Muscle layer of duodenum (tissue), 2 donors: ENCODE measurements at regions not wholly inside any gene's neighbourhood (a gene's known extent, or its start where the extent isn't known, plus 50 kb on each side); places are given as distances from the start of the nearest gene placed in this dataset.

Experiments used
- H3K27ac ChIP-seq: one replicate; pipeline ENCODE4 v1.7.0; 2013; ENCODE audit warnings: mild to moderate bottlenecking, low read length
- H3K27me3 ChIP-seq: one replicate; pipeline ENCODE4 v1.7.0; 2013; ENCODE audit warnings: low read depth, mild to moderate bottlenecking, control low read depth, low read length
- H3K36me3 ChIP-seq, 2 donors: one replicate each; pipeline ENCODE4 v1.7.0; 2013; ENCODE audit warnings: low read length in 2 of 2, control low read depth in 1 of 2, mild to moderate bottlenecking in 1 of 2; ENCODE audit not compliant: insufficient read depth in 2 of 2, control insufficient read depth in 1 of 2
- H3K4me1 ChIP-seq, 2 donors: one replicate each; pipeline ENCODE4 v1.7.0; 2013; ENCODE audit warnings: low read length in 2 of 2, mild to moderate bottlenecking in 2 of 2, control low read depth in 1 of 2, moderate library complexity in 1 of 2; ENCODE audit not compliant: insufficient read depth in 2 of 2, control insufficient read depth in 1 of 2
- H3K4me3 ChIP-seq, 2 donors: one replicate each; pipeline ENCODE4 v1.7.0; 2013; ENCODE audit warnings: low read length in 2 of 2, low read depth in 1 of 2, mild to moderate bottlenecking in 1 of 2
- H3K9me3 ChIP-seq, 2 donors: one replicate each; pipeline ENCODE4 v1.7.0; 2013; ENCODE audit warnings: low read length in 2 of 2, control low read depth in 1 of 2, mild to moderate bottlenecking in 1 of 2; ENCODE audit not compliant: control insufficient read depth in 1 of 2
- donor health status: healthy.

DNA sequence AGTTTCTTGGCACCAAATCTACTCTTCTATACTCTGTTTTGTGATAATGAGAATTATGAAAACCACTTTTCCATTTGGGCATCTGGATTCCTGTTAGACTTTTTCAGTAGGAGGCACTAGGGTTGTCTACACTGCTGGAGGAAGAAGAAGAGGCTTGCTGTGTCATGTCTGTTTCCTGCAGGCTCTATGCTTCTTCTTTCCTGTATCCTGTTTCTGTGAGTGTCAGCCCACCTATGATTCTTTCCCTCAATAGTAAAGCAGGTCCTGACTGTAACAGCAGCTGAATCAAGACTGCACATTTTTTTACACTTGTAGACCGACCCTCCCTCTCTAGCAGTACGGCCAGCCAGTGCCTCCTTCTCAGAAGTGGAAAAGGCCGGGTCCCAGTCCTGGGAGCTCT is 603.9 kb downstream of the HDGFL1 start:
- H3K27ac ChIP-seq, result no peak overlapping the region
- H3K36me3 ChIP-seq, result peaks cover 0 to 4% of the 10 kb centered on the region in 2 donors
- H3K4me1 ChIP-seq, result no peaks in the 10 kb centered on the region

DNA sequence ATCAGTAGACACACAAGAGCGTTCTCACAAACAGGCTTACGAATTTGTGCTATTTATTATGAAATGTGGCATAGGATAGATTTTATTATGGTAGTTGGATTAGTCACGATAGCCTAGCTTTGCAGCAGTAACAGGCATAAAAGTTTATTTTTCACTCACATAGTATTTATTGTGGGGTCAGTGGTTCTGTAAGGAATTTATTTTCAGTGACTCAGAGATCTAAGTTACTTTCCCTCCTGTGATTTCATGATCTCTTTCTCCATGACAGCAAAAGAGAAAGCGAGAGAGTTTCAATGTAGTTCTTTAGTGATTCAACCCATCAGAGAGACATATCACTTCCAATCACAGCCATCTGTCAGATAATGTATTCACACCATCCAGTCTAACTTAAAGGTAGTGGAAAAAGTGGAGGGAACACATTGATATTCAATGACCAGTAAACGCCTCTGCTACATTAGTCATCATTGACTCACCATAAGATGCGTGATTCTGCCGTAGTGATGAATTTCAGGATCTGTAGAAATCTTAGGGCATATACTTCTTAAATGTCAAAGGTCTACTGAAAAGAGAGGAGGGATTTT is 605.5 kb downstream of the HDGFL1 start:
- peaks cover 0 to 4% of the 10 kb centered on the region in 2 donors for H3K36me3 ChIP-seq
- no peaks in the 10 kb centered on the region for H3K27me3 ChIP-seq
- H3K4me3 ChIP-seq, result no peak overlapping the region
- no peaks in the 10 kb centered on the region for H3K9me3 ChIP-seq
- H3K4me1 ChIP-seq, result no peaks in the 10 kb centered on the region
- H3K27ac ChIP-seq, result no peak overlapping the region

More for the DNA sequence above, 603.9 kb downstream of the HDGFL1 start:
- Histone ChIP-seq H3K9me3 (no peaks in the 10 kb centered on the region), H3K4me3 (no peak overlapping the region), H3K27me3 (no peaks in the 10 kb centered on the region)

DNA sequence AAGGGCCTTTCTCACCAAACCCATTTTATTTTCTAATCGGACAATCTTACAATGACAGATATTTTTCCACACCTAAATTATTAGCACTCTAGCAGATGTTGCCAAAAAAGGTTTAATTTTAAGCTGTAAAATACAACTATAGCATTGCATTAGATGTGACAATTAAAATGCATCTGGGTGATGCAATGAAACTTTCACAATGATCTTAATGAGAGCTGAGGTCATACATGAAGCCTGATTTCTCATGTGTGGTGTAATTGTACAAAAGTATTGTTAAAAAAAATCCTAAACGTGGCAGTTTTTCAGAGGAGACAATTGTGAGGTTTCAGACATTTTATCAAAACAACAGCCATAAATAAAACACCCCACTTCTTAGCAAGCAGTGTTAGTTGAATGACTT is 606.0 kb downstream of the HDGFL1 start:
- Histone ChIP-seq H3K36me3 (peaks cover 0 to 4% of the 10 kb centered on the region in 2 donors), H3K27me3 (no peaks in the 10 kb centered on the region), H3K4me3 (no peak overlapping the region), H3K9me3 (no peaks in the 10 kb centered on the region), H3K4me1 (peaks cover 0 to 2% of the 10 kb centered on the region in 2 donors), H3K27ac (no peak overlapping the region)

DNA sequence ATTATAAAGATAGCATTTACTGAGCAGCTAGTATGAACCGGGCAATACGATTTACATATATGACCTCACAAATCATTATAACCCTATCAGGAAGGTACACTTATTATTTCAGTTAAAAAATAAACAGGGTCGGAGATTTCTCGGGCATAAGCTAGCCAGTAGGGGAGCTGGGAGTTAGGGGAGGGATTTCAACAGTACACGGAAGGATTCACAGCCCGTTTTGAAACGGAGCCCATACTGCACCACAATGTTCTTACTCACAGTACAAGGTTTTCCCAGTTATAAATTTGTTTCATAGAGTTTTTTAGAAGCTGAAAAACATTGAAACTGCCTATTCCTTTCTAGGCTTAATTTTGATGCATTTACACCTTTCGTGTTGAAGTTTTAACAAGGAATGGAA is 607.1 kb downstream of the HDGFL1 start:
- H3K36me3 ChIP-seq, result peaks cover 0 to 4% of the 10 kb centered on the region in 2 donors
- peaks cover 0 to 5% of the 10 kb centered on the region in 2 donors for H3K4me1 ChIP-seq
- no peak overlapping the region for H3K4me3 ChIP-seq
- no peaks in the 10 kb centered on the region for H3K9me3 ChIP-seq
- H3K27ac ChIP-seq, result no peak overlapping the region
- H3K27me3 ChIP-seq, result no peaks in the 10 kb centered on the region

DNA sequence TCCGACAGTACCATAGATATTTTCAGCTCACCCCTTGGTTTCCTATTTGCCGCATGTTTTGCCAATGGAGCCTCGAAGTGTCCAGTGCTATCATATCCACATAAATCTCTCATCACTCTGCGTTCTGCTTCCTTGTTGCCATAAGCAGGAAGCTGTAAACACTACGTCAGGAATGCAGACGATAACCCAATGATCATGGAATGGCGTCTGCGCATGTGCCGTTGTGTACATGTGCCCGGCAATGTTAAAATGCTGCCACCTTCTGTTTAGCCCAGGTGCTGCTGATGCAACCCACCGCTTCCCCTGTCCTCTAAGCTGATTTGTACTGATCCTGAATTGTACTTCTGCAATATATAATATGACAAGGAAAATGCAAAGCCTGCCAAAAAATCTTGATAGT is 607.5 kb downstream of the HDGFL1 start:
- H3K4me1 ChIP-seq, result peaks cover 0 to 5% of the 10 kb centered on the region in 2 donors
- H3K4me3 ChIP-seq, result no peak overlapping the region
- no peaks in the 10 kb centered on the region for H3K9me3 ChIP-seq
- H3K27me3 ChIP-seq, result no peaks in the 10 kb centered on the region
- no peak overlapping the region for H3K27ac ChIP-seq
- peaks cover 0 to 4% of the 10 kb centered on the region in 2 donors for H3K36me3 ChIP-seq

DNA sequence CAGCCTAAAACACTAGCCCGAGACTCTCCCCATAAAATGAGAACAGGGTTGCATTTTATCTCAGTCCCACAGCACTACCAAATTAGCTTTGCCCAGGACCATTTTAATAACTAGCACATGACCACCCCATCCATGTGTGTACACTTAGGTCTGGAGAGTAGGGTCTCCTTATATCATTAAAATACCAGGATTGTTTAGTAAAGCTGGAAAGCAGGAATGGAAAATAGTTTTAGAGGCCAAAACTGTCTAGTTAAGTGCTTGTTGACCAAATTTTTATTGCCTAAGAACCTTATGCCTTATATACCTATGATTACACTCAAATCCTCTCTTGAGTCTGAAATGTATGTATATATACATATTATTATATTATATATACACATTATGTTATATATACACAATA is 608.4 kb downstream of the HDGFL1 start:
- Histone ChIP-seq H3K4me1 (peaks cover 0 to 5% of the 10 kb centered on the region in 2 donors), H3K27ac (no peak overlapping the region), H3K27me3 (no peaks in the 10 kb centered on the region), H3K4me3 (no peak overlapping the region), H3K36me3 (peaks cover 0 to 4% of the 10 kb centered on the region in 2 donors), H3K9me3 (no peaks in the 10 kb centered on the region)

DNA sequence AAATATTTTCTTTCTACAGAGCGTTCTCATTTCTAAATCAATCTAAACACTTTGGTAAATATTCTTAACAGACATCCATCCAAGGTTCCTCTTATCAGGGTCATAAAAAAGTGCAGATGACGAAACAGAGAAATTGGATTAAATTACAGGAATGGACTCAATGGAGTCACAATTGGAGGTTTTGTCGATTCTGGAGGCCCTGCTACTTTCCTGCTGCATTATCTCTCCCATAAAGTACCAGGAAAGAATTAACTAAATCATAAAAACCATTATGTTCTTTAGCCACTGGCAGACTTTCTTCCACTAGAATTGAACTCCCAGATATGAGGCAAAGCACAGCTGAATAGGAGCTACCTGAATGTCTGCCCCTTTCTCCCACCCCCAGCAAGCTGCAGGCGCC is 610.6 kb downstream of the HDGFL1 start:
- no peak overlapping the region for H3K27ac ChIP-seq
- peaks cover 0 to 4% of the 10 kb centered on the region in 2 donors for H3K36me3 ChIP-seq
- H3K27me3 ChIP-seq, result no peaks in the 10 kb centered on the region
- no peak overlapping the region for H3K4me3 ChIP-seq
- H3K9me3 ChIP-seq, result no peaks in the 10 kb centered on the region
- H3K4me1 ChIP-seq, result peaks cover 0 to 5% of the 10 kb centered on the region in 2 donors

DNA sequence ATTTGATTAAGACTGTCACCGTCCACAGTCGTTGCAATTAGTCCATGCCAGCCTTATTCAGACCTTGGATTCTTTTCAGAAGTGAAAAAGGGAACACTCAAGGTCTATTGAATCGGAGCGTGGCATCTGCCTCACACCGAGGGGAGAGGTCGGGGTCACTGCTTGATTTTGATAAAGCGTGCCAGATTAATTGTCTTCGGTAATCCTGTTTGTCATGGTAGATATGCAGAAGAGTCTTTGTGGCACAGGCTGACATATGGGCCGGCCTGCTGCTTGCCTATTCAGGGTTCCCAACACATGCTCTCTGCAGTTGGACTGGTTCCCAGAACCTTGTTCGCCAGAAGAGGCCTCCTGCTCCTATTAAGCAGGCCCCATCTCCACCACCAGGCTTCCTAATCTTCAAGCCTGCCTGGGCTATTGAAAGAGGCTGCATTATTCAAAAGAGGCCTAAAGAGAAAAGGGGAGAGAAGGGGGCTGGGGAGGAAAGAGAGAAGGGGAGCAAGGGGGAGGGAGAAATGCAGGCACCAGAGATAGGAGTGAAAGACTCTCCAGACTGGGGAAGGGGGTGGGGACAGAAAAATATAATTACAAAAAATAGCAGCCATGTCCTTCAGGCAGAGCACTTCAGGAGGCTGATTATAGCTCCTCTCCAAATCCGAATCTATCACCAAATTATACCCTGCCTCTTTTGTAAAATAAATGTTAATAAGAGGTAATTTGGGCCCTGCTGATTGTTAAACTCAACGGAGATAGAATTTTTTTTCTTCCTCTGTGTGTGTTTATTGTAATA is 611.3 kb downstream of the HDGFL1 start:
- H3K36me3 ChIP-seq, result no peaks in the 10 kb centered on the region
- H3K4me3 ChIP-seq, result no peak overlapping the region
- no peaks in the 10 kb centered on the region for H3K9me3 ChIP-seq
- no peak overlapping the region for H3K27ac ChIP-seq
- peaks cover 0 to 5% of the 10 kb centered on the region in 2 donors for H3K4me1 ChIP-seq
- H3K27me3 ChIP-seq, result no peaks in the 10 kb centered on the region

DNA sequence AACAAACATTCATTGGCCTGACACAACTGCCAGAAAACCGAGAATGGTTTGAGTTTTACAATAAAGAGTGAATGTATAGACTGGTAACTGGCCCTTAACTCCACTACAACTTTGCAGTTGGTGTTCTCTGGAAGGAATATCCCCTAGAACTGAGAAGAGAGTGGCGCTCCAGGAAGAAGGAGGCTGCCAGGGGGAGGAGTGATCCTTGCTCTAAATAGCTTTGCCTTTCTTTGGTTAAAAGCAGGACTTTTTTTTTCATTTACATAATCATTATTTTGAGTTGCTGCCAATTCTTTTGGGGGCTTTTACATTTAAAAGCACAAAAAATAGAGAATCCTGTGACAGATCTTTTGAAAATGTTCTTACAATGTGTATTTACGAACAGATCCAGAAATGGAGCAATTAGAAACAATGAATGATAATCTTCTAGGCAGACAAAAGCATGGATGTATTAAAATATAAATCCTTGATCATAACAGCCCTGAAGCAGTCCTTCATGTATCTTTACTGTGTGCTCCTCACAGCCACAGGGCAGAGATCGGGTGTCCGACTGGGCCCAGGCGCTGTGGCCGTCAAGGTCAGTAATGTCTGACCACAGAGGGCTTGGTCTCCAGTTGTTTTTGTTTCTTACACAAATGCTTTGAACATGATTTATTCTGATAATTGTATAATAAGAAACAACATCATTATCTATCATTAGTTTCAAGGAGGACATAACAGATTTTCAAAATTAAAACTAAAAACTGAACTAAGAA is 612.2 kb downstream of the HDGFL1 start:
- Histone ChIP-seq H3K4me3 (no peak overlapping the region), H3K36me3 (no peaks in the 10 kb centered on the region), H3K27ac (no peak overlapping the region), H3K27me3 (no peaks in the 10 kb centered on the region), H3K4me1 (peaks cover 0 to 5% of the 10 kb centered on the region in 2 donors), H3K9me3 (no peaks in the 10 kb centered on the region)

DNA sequence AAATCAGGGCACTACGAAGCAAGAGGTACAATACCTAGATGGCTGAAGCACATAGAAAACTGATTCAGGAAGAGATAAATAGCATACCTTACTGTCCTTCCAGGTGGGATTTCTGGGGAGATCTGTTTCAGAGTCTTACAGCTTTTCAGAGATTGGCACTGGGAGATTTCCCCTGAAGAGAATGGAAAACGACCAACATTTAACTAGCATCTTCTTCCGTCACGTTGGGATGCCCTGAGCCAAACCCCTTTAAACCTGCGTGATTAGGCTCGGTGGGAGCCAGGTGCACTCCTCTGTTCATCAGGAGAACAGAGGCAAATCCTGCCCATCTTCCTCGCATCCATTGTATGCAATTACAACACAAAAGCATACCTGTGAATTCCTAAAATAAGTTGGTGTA is 614.5 kb downstream of the HDGFL1 start:
- Histone ChIP-seq H3K9me3 (no peaks in the 10 kb centered on the region), H3K4me1 (peaks cover 0 to 5% of the 10 kb centered on the region in 2 donors), H3K27me3 (no peaks in the 10 kb centered on the region), H3K36me3 (no peaks in the 10 kb centered on the region), H3K27ac (no peak overlapping the region), H3K4me3 (no peak overlapping the region)

DNA sequence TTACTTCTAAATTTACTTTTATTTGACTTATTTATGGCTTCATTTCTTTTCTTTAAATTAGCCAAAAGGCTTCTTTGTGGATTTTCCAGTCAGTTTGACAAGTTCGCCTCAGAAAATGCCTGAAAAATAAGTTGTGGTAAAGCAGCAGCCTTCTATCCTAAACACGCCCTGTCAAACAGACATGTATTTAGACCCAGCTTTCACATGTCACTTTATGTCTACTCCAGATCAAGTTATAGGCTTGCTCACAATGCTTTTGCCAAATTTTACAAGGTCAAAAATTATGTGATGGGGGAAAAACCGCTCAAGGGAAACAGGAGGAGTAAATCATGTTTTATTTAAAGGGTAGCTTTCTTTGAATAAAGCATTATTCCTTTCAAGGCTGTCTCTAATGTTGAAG is 615.0 kb downstream of the HDGFL1 start:
- Histone ChIP-seq H3K4me1 (peaks cover 0 to 5% of the 10 kb centered on the region in 2 donors), H3K27ac (no peak overlapping the region), H3K4me3 (no peak overlapping the region), H3K36me3 (no peaks in the 10 kb centered on the region), H3K27me3 (no peaks in the 10 kb centered on the region), H3K9me3 (no peaks in the 10 kb centered on the region)
